ENCODE measurements at regions not wholly inside any gene's neighbourhood (a gene's known extent, or its start where the extent isn't known, plus 50 kb on each side); places are given as distances from the start of the nearest gene placed in this dataset.

- TF ChIP-seq CTCF (IDR thresholded peaks at IDR 0.05; ENCODE audit: insufficient read depth, low read length, poor library complexity, severe bottlenecking) (peak; percentile 32), EZH2phosphoT487 (conservative IDR thresholded peaks at IDR 0.05; ENCODE audit: low read length) (no peak)
Measured at GRCh38 chrX:39261446-39262147, 460.3 kb downstream of the MID1IP1 start.
